ENCODE measurements at regions not wholly inside any gene's neighbourhood (a gene's known extent, or its start where the extent isn't known, plus 50 kb on each side); places are given as distances from the start of the nearest gene placed in this dataset.

GRCh38 chr11:30740091-30740490, 153.9 kb upstream of the MPPED2 start:
- Mint-ChIP-seq H3K4me1 (no peaks in the 10 kb centered on the region), H3K27ac (no peak overlapping the region), H3K9me3 (ENCODE audit: insufficient read depth) (peaks cover 5% of the 10 kb centered on the region), H3K4me3 (no peak overlapping the region), H3K27me3 (no peaks in the 10 kb centered on the region)
- H3K9ac ChIP-seq (ENCODE audit: low read length) = no peak overlapping the region
- ATAC-seq (ENCODE audit: low read depth) (no peak), DNase-seq (no peak)
- H3K4me2 ChIP-seq (replicated peaks; ENCODE audit: low read depth, low read length, poor library complexity, severe bottlenecking) = no peak overlapping the region
- H3K9me3 ChIP-seq (ENCODE audit: control extremely low read depth in 1 of 3, control insufficient read depth in 2 of 3, insufficient read depth in 1 of 3, low read length in 2 of 3) = no peaks in the 10 kb centered on the region
- no CpG with 5 or more reads among the region's 1 CpG for WGBS (ENCODE audit: insufficient coverage)
- intact Hi-C loops (cut with micrococcal nuclease) = no loop called here
- H3K4me1 ChIP-seq (ENCODE audit: control insufficient read depth in 2 of 2, insufficient read depth in 2 of 2, low read length in 2 of 2) = no peaks in the 10 kb centered on the region
- CTCF ChIA-PET = no interaction called here
- H4K20me1 ChIP-seq (ENCODE audit: control insufficient read depth, insufficient read depth, low read length, poor library complexity, severe bottlenecking) = no peaks in the 10 kb centered on the region
- TF ChIP-seq EZH2 (IDR thresholded peaks at IDR 0.05; ENCODE audit: borderline replicate concordance, insufficient read depth, low read depth, low read length, poor library complexity, severe bottlenecking) (no peak), CTCF (IDR thresholded peaks at IDR 0.05) (no peak)
- POLR2A ChIA-PET = no interaction called here
- H3K36me3 ChIP-seq (replicated peaks in 1 of 2; ENCODE audit: control extremely low read depth in 1 of 2, control insufficient read depth in 1 of 2, extremely low read depth in 1 of 2, insufficient read depth in 2 of 2, low read length in 1 of 2) = no peaks in the 10 kb centered on the region
- no peak overlapping the region for H3K27ac ChIP-seq (ENCODE audit: low read length in 2 of 2)
- H3K4me3 ChIP-seq (ENCODE audit: control extremely low read depth in 1 of 5, extremely low read depth in 1 of 5, insufficient read depth in 1 of 5, low read depth in 2 of 5, low read length in 4 of 5) = no peak overlapping the region
- H3K79me2 ChIP-seq (ENCODE audit: control insufficient read depth, insufficient read depth, low read length) = no peaks in the 10 kb centered on the region
- no peak overlapping the region for H2AFZ ChIP-seq (ENCODE audit: insufficient read depth, low read depth, low read length, poor library complexity, severe bottlenecking)
- H3K27me3 ChIP-seq (replicated peaks in 1 of 4; ENCODE audit: control extremely low read depth in 1 of 4, control insufficient read depth in 3 of 4, insufficient read depth in 4 of 4, low read length in 3 of 4) = no peaks in the 10 kb centered on the region

GRCh38 chr11:30735946-30736345, 149.8 kb upstream of the MPPED2 start:
- CTCF ChIA-PET = no interaction called here
- intact Hi-C loops (cut with micrococcal nuclease) = no loop called here
- no peaks in the 10 kb centered on the region for H3K4me1 ChIP-seq (ENCODE audit: control insufficient read depth in 2 of 2, insufficient read depth in 2 of 2, low read length in 2 of 2)
- no peaks in the 10 kb centered on the region for H3K36me3 ChIP-seq (replicated peaks in 1 of 2; ENCODE audit: control extremely low read depth in 1 of 2, control insufficient read depth in 1 of 2, extremely low read depth in 1 of 2, insufficient read depth in 2 of 2, low read length in 1 of 2)
- Mint-ChIP-seq H3K4me3 (no peak overlapping the region), H3K27me3 (no peaks in the 10 kb centered on the region), H3K4me1 (no peaks in the 10 kb centered on the region), H3K27ac (no peak overlapping the region), H3K9me3 (ENCODE audit: insufficient read depth) (no peaks in the 10 kb centered on the region)
- H3K4me2 ChIP-seq (replicated peaks; ENCODE audit: low read depth, low read length, poor library complexity, severe bottlenecking) = no peak overlapping the region
- no peak overlapping the region for H3K27ac ChIP-seq (ENCODE audit: low read length in 2 of 2)
- no peaks in the 10 kb centered on the region for H3K79me2 ChIP-seq (ENCODE audit: control insufficient read depth, insufficient read depth, low read length)
- no peak for TF ChIP-seq EZH2 (IDR thresholded peaks at IDR 0.05; ENCODE audit: borderline replicate concordance, insufficient read depth, low read depth, low read length, poor library complexity, severe bottlenecking)
- TF ChIP-seq CTCF (IDR thresholded peaks at IDR 0.05) = no peak
- no peak overlapping the region for H2AFZ ChIP-seq (ENCODE audit: insufficient read depth, low read depth, low read length, poor library complexity, severe bottlenecking)
- H3K9me3 ChIP-seq (ENCODE audit: control extremely low read depth in 1 of 3, control insufficient read depth in 2 of 3, insufficient read depth in 1 of 3, low read length in 2 of 3) = no peaks in the 10 kb centered on the region
- no peaks in the 10 kb centered on the region for H3K27me3 ChIP-seq (replicated peaks in 1 of 4; ENCODE audit: control extremely low read depth in 1 of 4, control insufficient read depth in 3 of 4, insufficient read depth in 4 of 4, low read length in 3 of 4)
- H3K4me3 ChIP-seq (ENCODE audit: control extremely low read depth in 1 of 5, extremely low read depth in 1 of 5, insufficient read depth in 1 of 5, low read depth in 2 of 5, low read length in 4 of 5) = no peak overlapping the region
- ATAC-seq (ENCODE audit: low read depth) = no peak
- POLR2A ChIA-PET = no interaction called here
- H3K9ac ChIP-seq (ENCODE audit: low read length) = no peak overlapping the region
- no peaks in the 10 kb centered on the region for H4K20me1 ChIP-seq (ENCODE audit: control insufficient read depth, insufficient read depth, low read length, poor library complexity, severe bottlenecking)
- DNase-seq = no peak
